ENCODE measurements at regions not wholly inside any gene's neighbourhood (a gene's known extent, or its start where the extent isn't known, plus 50 kb on each side); places are given as distances from the start of the nearest gene placed in this dataset.
"Not testable (repeated sequence)": the region's sequence is repeated elsewhere in the genome, so short reads cannot be mapped to it uniquely, and the experiment has no call there.

GRCh38 chr3:75840160-75840559 lies 54.8 kb upstream of the ZNF717 start:
- DNase-seq, result not testable (repeated sequence)

DNA sequence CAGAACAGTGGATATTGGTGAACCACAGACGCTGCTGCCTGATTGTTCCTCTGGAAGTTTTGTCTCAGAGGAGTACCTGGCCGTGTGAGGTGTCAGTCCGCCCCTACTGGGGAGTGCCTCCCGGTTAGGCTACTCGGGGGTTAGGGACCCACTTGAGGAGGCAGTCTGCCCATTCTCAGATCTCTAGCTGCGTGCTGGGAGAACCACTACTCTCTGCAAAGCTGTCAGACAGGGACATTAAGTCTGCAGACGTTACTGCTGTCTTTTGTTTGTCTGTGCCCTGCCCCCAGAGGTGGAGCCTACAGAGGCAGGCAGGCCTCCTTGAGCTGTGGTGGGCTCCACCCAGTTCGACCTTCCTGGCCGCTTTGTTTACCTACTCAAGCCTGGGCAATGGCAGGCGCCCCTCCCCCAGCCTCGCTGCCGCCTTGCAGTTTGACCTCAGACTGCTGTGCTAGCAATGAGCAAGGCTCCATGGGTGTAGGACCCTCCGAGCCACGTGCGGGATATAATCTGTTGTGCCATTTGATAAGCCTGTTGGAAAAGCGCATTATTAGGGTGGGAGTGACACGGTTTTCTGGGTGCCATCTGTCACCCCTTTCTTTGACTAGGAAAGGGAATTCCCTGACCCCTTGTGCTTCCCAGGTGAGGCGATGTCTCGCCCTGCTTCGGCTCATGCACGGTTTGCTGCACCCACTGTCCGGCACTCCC lies 65.1 kb upstream of the ZNF717 start:
- DNase-seq, result not testable (repeated sequence)

GRCh38 chr3:75863130-75863529 lies 77.8 kb upstream of the ZNF717 start:
- no peak for DNase-seq

- no peak for DNase-seq
Observed at GRCh38 chr3:75863878-75864277, 78.5 kb upstream of the ZNF717 start.

GRCh38 chr3:75883719-75884118 lies 98.4 kb upstream of the ZNF717 start:
- DNase-seq, result not testable (repeated sequence)

DNA sequence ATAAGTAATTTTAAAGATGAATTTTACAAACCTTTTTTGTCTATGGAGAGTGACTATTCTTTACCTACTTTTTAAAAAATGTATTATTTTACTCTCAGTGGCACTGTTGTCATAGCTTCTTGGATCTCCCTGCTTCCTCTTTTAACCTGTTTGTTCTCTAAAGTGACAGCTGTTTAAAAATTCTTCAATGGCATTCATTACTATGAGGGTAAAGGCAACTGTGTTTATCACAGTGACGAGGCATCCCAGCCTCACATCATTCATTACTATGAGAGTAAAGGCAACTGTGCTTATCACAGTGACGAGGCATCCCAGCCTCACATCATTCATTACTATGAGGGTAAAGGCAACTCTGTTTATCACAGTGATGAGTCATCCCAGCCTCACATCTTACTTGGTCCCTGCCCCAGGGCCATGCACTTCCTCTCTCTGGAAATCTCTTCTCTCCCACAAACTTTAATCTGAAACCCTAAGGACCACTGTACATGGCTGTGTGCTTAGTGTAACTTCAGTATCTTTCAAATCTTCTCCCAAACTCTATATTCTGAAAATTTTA lies 101.7 kb upstream of the ZNF717 start:
- no peak for DNase-seq

GRCh38 chr3:75894234-75894633 lies 108.9 kb upstream of the ZNF717 start:
- no peak for DNase-seq

DNA sequence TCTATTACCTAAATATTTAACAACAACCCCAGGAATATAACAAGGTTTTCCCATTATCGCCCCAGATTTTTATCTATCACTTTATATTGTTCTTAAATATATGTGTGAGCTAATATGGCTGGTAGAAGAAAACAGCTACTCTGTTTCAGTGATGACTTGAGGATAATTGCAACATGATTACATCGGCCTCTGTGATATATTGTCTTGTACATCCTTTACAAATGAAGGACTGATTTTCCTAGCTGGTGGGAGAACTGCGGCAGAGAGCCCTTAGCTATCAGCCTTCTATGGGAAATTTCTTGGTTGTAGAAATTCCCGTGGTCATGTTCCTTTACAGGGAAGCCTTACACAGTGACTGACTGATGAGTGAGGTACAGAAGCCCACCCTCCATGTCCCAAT lies 110.9 kb upstream of the ZNF717 start:
- DNase-seq, result no peak

DNA sequence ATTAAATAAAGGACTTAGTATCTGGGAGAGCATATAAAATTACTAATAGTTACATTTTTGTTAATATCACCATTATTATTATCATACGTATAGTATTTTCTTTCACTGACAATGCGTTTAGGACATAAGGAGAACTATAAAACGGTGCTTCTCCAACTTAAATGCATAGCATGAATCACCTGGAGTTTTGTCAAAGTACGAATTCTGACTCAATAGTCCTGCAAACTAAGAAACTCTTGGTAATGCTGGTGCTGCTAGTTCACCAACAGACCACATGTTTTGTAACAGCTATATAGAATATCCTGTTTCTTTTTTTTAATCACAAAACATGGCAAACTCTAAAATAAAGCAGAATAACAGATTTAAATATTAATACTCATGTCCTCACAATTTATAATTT lies 116.1 kb upstream of the ZNF717 start:
- DNase-seq, result not testable (repeated sequence)

- DNase-seq, result no peak
Observed at GRCh38 chr3:75906555-75907112, 121.3 kb upstream of the ZNF717 start.

GRCh38 chr3:75913800-75914350 lies 128.5 kb upstream of the ZNF717 start:
- DNase-seq, result no peak

GRCh38 chr3:75914741-75915140 lies 129.4 kb upstream of the ZNF717 start:
- DNase-seq, result not testable (repeated sequence)

DNA sequence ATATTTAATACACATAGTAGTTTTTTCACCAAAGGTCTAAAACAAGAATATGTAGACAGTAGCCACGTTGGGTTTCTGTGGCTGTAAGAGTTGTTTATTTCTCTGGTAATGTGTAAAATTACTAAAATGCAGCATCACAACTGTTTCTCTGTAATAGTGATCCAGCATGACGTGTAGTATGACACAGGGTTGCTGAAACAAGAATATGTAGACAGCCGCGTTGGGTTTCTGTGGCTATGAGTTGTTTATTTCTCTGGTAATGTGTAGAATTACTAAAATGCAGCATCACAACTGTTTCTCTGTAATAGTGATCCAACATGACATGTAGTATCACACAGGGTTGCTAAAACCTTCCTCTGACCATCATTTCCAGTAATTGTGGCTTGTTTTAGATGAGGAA lies 153.6 kb upstream of the ZNF717 start:
- DNase-seq, result no peak

DNA sequence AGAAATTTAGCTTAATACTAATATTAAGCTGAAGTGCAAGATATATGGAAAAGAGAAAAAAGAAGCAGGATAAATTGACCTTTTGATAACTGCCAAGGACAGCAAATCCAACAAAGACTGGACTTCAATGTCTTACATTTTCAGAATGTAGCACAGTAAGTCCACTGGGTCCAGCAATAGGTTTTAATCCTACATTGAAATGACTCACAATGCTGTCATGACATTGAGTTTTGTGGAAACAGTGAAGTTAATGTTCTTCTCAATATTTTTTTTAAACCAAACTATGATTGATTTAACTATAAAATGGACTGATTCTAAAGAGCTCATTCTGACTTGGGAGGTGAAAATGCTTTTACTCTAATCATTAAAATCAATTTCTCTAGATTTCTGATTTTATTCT lies 166.6 kb upstream of the ZNF717 start:
- no peak for DNase-seq

DNA sequence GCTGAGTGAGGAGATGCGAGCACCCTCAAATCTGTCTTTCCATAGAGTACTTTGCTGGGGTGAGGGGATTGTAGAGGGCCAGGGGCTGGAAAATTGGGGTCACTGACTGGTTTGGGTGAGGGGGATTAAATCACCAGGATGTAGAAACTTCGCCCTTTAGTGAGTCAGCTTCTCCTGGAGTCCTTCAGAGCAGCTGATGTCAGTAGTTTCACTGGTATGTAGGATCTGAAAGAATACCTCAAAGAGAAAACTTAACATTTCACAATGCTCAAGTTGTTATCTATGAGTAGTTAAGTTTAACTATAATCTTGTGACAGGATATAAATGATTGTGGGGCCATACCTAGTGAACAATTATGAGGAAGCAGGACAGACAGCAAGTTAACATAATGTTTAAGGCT lies 174.7 kb upstream of the ZNF717 start:
- DNase-seq, result not testable (repeated sequence)

GRCh38 chr3:75962054-75962453 lies 176.7 kb upstream of the ZNF717 start:
- not testable (repeated sequence) for DNase-seq

- DNase-seq, result no peak
Observed at GRCh38 chr3:75967071-75967470, 181.7 kb upstream of the ZNF717 start.

DNA sequence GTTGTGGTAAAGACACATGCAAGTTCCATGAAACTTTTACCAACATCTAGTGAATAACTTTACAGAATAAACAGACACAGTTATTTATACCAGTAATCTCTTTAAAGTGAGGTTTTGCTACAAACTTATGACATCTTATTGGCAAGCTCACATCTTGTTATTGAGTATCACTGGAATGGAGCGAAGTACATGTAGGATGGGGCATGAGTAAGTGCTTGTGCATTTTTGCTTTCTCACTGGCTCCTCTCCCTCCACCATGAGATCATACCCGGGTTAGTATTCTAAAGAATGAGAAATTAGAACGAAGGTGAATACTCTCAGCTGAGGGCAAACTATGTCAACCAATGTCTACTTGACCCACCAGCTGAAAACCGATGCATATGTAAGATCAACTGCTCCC lies 193.3 kb upstream of the ZNF717 start:
- no peak for DNase-seq

GRCh38 chr3:75981401-75981800 lies 196.1 kb upstream of the ZNF717 start:
- no peak for DNase-seq

DNA sequence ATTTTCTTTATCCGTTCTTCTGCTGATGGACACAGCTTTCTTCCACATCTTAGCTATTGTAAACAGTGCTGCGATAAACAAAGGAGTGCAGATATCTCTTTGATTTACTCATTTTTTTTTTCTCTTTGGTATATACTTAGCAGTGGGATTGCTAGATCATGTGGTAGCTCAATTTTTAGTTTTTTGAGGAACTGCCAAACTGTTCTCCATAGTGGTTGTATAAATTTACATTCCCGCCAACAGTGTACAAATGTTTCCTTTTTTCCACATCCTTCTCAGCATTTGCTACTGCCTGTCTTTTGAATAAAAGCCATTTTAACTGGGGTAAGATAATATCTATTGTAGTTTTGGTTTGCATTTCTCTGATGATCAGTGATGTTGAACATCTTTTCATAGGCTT lies 196.8 kb upstream of the ZNF717 start:
- no peak for DNase-seq

DNA sequence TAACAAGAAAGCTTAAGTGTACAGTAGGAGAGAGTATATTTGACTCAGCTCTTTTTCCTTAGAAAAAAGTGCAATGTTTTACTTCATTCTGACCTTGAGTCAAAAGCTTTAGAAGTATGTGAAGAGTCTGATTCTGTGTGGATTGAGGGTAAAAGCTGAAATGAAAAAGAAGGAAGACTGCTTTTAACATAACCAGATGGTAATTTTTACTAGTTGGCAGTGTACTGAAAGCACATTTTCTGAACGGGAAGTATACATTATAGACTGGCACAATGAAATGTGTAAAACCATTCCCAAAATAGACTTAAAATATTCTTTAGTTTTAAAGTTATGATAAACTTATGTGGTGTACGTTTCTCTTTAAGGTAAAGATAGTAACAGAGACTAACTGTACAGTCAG lies 197.8 kb upstream of the ZNF717 start:
- no peak for DNase-seq

- DNase-seq, result no peak
Observed at GRCh38 chr3:75983609-75984290, 198.4 kb upstream of the ZNF717 start.

DNA sequence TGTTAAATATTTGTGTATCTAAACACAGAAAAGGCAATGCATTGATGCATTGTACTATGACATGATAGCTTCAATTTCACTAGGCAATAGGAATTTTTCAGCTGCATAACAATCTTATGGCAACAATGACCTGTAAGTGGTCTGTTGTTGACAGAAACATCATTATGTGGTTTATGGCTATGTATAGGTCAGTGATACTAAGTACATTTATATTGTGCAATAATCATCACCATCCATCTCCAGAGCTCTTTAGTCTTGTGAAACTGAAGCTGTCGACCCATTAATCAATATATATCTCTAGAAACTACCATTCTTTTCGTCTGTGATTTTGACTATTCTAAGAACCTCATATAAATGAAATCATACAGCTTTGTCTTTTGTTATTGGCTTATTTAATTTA lies 200.1 kb upstream of the ZNF717 start:
- DNase-seq, result no peak

GRCh38 chr3:76010252-76010651 lies 224.9 kb upstream of the ZNF717 start:
- no peak for DNase-seq

Data from suppressor macrophage treated with lipopolysaccharide for 4 hours (primary cell).